GM10266 (cell line): ENCODE measurements at regions not wholly inside any gene's neighbourhood (a gene's known extent, or its start where the extent isn't known, plus 50 kb on each side); places are given as distances from the start of the nearest gene placed in this dataset.

ENCODE experiments used
- DNase-seq: peaks from one replicate; pipeline ENCODE4 v3.0.0; 2012; ENCODE audit errors: extremely low spot score
- TF ChIP-seq, protein P1 (sequence below): IDR thresholded peaks from 2 replicates; pipeline ENCODE4 v1.5.1; 2012; ENCODE audit warnings: mild to moderate bottlenecking, low read depth; ENCODE audit not compliant: control insufficient read depth, insufficient read depth; ENCODE audit errors: missing control alignments

DNA sequence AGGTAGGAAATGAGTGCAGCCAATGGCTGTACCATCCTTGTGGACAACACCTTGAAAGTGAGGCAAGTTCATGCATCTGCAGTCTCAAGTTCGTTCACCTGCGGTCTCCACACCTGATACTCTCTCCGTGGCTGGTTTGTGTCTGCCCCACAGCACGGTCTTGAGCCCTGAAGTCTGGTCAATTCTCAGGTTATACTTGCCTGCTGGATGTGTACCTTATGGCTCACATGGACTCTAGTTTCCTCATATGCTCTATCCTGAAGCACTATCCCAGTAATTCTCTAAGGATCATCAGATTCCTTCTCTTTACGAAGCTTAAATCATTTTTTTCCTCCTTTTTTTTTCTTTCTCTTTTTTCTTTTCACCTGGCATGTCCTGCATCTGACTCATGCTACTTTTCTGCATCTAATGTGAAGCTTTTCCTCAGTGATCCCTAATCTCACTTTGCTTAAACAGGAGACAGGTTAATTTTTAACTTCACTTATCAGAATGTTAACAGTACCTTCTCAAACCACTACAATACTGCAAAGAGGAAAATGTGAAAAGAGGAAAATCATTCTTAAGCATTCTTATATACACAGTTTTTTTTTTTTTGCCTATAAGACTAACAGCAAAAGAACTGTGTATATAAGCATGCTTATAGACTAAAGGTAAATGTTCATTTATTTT, 511.2 kb downstream of the SOX11 start:
- TF ChIP-seq, protein P1, sequence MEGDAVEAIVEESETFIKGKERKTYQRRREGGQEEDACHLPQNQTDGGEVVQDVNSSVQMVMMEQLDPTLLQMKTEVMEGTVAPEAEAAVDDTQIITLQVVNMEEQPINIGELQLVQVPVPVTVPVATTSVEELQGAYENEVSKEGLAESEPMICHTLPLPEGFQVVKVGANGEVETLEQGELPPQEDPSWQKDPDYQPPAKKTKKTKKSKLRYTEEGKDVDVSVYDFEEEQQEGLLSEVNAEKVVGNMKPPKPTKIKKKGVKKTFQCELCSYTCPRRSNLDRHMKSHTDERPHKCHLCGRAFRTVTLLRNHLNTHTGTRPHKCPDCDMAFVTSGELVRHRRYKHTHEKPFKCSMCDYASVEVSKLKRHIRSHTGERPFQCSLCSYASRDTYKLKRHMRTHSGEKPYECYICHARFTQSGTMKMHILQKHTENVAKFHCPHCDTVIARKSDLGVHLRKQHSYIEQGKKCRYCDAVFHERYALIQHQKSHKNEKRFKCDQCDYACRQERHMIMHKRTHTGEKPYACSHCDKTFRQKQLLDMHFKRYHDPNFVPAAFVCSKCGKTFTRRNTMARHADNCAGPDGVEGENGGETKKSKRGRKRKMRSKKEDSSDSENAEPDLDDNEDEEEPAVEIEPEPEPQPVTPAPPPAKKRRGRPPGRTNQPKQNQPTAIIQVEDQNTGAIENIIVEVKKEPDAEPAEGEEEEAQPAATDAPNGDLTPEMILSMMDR: no peak
- no peak for DNase-seq

DNA sequence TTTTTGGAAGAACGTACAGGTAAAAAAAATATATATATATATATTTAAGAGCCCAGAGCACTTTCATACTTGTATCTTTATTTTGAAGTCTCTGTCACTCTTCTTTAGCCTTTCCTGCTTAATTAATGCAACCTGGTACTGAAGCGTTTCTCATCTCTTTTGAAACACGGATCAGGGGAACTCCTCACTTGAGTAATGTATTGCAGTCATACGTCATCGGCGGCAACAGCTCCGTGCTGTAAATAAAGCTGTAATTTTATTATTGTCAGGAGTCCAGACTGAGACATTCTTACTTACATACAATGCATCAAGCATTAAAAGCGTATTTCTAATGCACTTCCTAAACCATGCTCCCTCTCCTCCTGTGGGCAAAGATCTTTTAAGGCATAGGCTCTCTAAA, 514.7 kb downstream of the SOX11 start:
- DNase-seq: no peak
- TF ChIP-seq, protein P1: no peak

DNA sequence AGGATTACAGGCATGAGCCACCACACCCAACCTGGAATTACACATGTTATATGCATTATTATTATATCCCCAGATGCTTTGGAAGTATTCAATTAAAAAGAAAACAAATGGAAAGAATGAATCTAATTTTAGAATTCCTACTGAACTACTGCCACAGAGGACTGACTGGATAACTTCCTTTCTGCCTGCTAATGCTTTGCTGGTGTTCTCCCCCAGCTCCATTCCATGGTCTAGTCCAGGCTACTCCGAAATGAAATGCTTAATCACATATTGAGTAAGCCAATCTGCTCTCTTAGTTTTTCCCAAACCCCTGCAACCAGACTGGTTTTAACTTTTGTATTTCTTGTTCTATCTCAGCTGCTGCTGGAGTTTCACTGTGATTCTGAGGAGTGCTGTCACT, 519.1 kb downstream of the SOX11 start:
- TF ChIP-seq, protein P1: no peak
- DNase-seq: no peak

DNA sequence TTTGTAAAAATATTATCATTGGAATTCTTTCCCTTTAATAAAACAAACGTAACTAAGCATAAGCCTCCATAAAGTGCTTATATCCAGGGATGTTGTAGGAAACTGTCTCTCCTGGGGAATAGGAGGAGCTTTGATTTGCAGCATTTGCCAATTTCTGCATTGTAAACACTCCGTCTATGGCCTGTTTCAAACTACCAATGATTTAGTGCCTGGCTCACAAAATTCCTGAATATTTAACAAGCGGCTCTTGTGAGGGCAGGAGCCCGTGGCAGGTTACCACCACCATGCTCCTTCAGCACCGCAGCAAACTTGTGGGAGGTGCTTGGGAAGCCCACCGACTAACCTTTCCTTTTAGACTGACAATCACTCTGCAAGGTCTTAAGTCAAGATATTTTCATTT, 520.3 kb downstream of the SOX11 start:
- TF ChIP-seq, protein P1: no peak
- no peak for DNase-seq

DNA sequence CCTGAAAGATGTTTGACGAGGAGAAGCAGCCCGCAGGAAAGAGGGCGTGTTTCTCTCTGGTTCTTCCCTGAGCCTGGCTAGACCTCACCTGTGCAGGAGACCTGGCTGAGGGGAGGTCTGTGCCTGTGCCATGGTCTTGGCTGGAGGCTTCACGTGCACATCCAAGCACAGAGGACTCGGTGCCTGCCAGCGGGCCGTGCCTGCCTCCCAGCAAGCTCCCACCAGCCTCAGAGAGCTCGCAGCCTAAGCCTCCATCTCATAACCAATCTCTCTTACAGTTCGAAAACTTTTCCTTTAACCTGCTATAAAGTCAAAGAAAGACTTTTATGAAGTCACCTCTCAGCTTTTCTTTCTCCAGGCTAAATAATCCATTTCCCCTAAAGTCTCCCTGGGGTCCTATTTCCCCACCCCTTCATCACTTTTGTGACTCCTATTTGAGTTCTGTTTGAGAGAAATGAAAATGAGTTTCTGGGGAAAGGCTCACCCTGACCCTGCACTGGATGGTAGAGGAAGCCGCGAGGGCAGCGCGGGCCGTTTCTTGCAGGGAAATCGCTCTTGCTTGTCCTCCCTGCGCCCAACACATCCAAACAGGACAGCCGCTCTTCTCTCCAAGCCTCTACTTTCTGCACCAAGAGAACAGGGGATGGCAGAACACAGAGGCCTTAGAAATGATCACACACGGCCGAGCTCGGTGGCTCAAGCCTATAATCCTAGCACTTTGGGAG, 521.0 kb downstream of the SOX11 start:
- TF ChIP-seq, protein P1: no peak
- DNase-seq: no peak

DNA sequence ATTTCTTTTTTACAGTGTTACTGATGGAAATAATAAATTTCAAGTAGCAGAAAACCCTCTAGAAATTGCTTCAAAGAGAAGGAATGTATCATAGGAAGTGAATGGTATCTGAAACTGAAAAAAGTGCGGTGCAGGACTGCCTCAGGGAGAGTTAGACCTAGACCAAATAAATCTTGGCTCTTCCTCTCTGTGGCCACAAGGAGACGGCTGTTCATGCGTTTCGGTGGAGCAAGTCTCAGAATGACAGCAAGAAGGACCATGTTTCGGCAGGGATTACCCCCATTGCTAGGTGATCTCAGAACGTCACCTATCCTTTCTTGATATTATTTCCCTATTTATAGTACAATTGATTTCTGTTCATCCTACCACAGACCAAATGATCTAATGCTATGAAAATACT, 522.3 kb downstream of the SOX11 start:
- TF ChIP-seq, protein P1: no peak
- no peak for DNase-seq

DNA sequence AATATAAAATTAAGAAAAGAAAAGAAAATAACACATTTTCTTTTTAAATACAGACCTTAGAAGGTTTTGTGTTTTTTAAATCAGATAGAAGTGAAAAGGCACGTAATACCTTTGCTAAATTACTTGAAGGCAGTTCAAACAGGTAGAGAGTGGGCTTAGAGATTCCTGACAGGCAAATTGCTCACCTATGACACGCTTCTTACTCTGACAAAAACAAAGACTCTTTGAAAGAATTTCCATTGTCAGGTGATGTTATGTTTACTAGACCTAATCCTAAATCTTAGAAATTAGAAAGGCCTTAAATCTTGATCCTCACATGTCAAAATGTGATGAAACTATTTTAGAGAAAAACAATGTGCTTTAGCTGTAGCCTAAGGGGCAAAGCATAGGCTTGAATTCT, 522.9 kb downstream of the SOX11 start:
- TF ChIP-seq, protein P1: no peak
- no peak for DNase-seq
